ENCODE measurements at regions not wholly inside any gene's neighbourhood (a gene's known extent, or its start where the extent isn't known, plus 50 kb on each side); places are given as distances from the start of the nearest gene placed in this dataset.

- H3K27ac ChIP-seq (ENCODE audit: extremely low read length, insufficient read depth, low read length): no peak overlapping the region
- H3K36me3 ChIP-seq (replicated peaks in 1 of 2; ENCODE audit: control insufficient read depth in 1 of 2, insufficient read depth in 2 of 2, low read length in 2 of 2): no peaks in the 10 kb centered on the region
- H3K79me2 ChIP-seq (ENCODE audit: insufficient read depth, low read length): no peaks in the 10 kb centered on the region
- H3K27me3 ChIP-seq (ENCODE audit: control insufficient read depth in 1 of 2, insufficient read depth in 2 of 2, low read length in 2 of 2): peaks cover 32 to 94% of the 10 kb centered on the region in 2 experiments
- ATAC-seq (no peak), FAIRE-seq (no peak), DNase-seq (ENCODE audit: low spot score) (no peak)
- CTCF ChIA-PET (ENCODE audit: low intra/inter-chr PET ratio, low total read pairs): no interaction called here
- intact Hi-C loops (cut with micrococcal nuclease; ENCODE audit: unreplicated experiment) (no loop called here), in situ Hi-C loops (cut with HindIII; ENCODE audit: extremely low pct_ligation_motif_present, low pct_unique_long_range_greater_than_20kb) (no loop called here)
- H3K4me3 ChIP-seq (replicated peaks in 1 of 3; ENCODE audit: insufficient read depth in 1 of 3, low read depth in 2 of 3, low read length in 3 of 3): no peak overlapping the region
- 20% methylated on average over 3 of the region's 3 CpGs for WGBS (ENCODE audit: low lambda C conversion rate)
- H3K9me3 ChIP-seq (ENCODE audit: low read length): no peaks in the 10 kb centered on the region
- H4K20me1 ChIP-seq (ENCODE audit: insufficient read depth, low read length): peaks cover 3% of the 10 kb centered on the region; the same call in 1 of the 2 replicates
- POLR2A ChIA-PET: no interaction called here
- no TSS peak for BruUV-seq (replicated peaks)
- TF ChIP-seq ZNF75D (CRISPR knock-in tag; IDR thresholded peaks at IDR 0.05; ENCODE audit: borderline replicate concordance): no peak
- no peaks in the 10 kb centered on the region for H3K4me1 ChIP-seq (ENCODE audit: insufficient read depth, low read length)
- no peak overlapping the region for H3K9ac ChIP-seq (ENCODE audit: insufficient read depth, low read depth, low read length)
- H2AFZ ChIP-seq (ENCODE audit: low read length): no peak overlapping the region
- H3K4me2 ChIP-seq (ENCODE audit: low read depth, low read length): no peak overlapping the region
Measured at GRCh38 chr17:79412886-79413390, 197.9 kb downstream of the RBFOX3 start.

GRCh38 chr17:79412110-79412509 is 198.7 kb downstream of the RBFOX3 start:
- H3K79me2 ChIP-seq (ENCODE audit: insufficient read depth, low read length): no peaks in the 10 kb centered on the region
- CTCF ChIA-PET (ENCODE audit: low intra/inter-chr PET ratio, low total read pairs): no interaction called here
- no peak overlapping the region for H3K4me2 ChIP-seq (ENCODE audit: low read depth, low read length)
- intact Hi-C loops (cut with micrococcal nuclease; ENCODE audit: unreplicated experiment) (no loop called here), in situ Hi-C loops (cut with HindIII; ENCODE audit: extremely low pct_ligation_motif_present, low pct_unique_long_range_greater_than_20kb) (no loop called here)
- FAIRE-seq (no peak), DNase-seq (ENCODE audit: low spot score) (no peak), ATAC-seq (no peak)
- peaks cover 3% of the 10 kb centered on the region; the same call in 1 of the 2 replicates for H4K20me1 ChIP-seq (ENCODE audit: insufficient read depth, low read length)
- H3K9me3 ChIP-seq (ENCODE audit: low read length): no peaks in the 10 kb centered on the region
- WGBS (ENCODE audit: low lambda C conversion rate): 11% methylated on average over 3 of the region's 3 CpGs
- POLR2A ChIA-PET: no interaction called here
- no peak overlapping the region for H2AFZ ChIP-seq (ENCODE audit: low read length)
- peaks cover 33 to 94% of the 10 kb centered on the region in 2 experiments for H3K27me3 ChIP-seq (ENCODE audit: control insufficient read depth in 1 of 2, insufficient read depth in 2 of 2, low read length in 2 of 2)
- H3K36me3 ChIP-seq (replicated peaks in 1 of 2; ENCODE audit: control insufficient read depth in 1 of 2, insufficient read depth in 2 of 2, low read length in 2 of 2): no peaks in the 10 kb centered on the region
- H3K4me3 ChIP-seq (replicated peaks in 1 of 3; ENCODE audit: insufficient read depth in 1 of 3, low read depth in 2 of 3, low read length in 3 of 3): no peak overlapping the region
- H3K4me1 ChIP-seq (ENCODE audit: insufficient read depth, low read length): no peaks in the 10 kb centered on the region
- H3K9ac ChIP-seq (ENCODE audit: insufficient read depth, low read depth, low read length): no peak overlapping the region
- no peak overlapping the region for H3K27ac ChIP-seq (ENCODE audit: extremely low read length, insufficient read depth, low read length)
- BruUV-seq (replicated peaks): no TSS peak
- TF ChIP-seq KLF15 (CRISPR knock-in tag; IDR thresholded peaks at IDR 0.05; ENCODE audit: borderline replicate concordance): no peak
- TF ChIP-seq FOXK2 (IDR thresholded peaks at IDR 0.05): peak; percentile 3; the same call in 1 of the 2 replicates
- no peak for TF ChIP-seq NFYC (CRISPR knock-in tag; IDR thresholded peaks at IDR 0.05)
- no peak for TF ChIP-seq NFE2 (CRISPR knock-in tag; IDR thresholded peaks at IDR 0.05)
- TF ChIP-seq ZSCAN25 (CRISPR knock-in tag; IDR thresholded peaks at IDR 0.05): no peak
- TF ChIP-seq RBFOX2 (IDR thresholded peaks at IDR 0.05; ENCODE audit: low read depth, low read length): no peak
- 0 out of 2 replicates have a peak, but pooled peaks have one; percentile 28 for TF ChIP-seq HOXA9 (CRISPR knock-in tag; IDR thresholded peaks at IDR 0.05; ENCODE audit: borderline replicate concordance)
- TF ChIP-seq SMYD3 (CRISPR knock-in tag; IDR thresholded peaks at IDR 0.05): no peak
- TF ChIP-seq, protein P1, sequence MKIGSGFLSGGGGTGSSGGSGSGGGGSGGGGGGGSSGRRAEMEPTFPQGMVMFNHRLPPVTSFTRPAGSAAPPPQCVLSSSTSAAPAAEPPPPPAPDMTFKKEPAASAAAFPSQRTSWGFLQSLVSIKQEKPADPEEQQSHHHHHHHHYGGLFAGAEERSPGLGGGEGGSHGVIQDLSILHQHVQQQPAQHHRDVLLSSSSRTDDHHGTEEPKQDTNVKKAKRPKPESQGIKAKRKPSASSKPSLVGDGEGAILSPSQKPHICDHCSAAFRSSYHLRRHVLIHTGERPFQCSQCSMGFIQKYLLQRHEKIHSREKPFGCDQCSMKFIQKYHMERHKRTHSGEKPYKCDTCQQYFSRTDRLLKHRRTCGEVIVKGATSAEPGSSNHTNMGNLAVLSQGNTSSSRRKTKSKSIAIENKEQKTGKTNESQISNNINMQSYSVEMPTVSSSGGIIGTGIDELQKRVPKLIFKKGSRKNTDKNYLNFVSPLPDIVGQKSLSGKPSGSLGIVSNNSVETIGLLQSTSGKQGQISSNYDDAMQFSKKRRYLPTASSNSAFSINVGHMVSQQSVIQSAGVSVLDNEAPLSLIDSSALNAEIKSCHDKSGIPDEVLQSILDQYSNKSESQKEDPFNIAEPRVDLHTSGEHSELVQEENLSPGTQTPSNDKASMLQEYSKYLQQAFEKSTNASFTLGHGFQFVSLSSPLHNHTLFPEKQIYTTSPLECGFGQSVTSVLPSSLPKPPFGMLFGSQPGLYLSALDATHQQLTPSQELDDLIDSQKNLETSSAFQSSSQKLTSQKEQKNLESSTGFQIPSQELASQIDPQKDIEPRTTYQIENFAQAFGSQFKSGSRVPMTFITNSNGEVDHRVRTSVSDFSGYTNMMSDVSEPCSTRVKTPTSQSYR (CRISPR knock-in tag; IDR thresholded peaks at IDR 0.05; ENCODE audit: borderline replicate concordance): no peak
- TF ChIP-seq, protein P2, sequence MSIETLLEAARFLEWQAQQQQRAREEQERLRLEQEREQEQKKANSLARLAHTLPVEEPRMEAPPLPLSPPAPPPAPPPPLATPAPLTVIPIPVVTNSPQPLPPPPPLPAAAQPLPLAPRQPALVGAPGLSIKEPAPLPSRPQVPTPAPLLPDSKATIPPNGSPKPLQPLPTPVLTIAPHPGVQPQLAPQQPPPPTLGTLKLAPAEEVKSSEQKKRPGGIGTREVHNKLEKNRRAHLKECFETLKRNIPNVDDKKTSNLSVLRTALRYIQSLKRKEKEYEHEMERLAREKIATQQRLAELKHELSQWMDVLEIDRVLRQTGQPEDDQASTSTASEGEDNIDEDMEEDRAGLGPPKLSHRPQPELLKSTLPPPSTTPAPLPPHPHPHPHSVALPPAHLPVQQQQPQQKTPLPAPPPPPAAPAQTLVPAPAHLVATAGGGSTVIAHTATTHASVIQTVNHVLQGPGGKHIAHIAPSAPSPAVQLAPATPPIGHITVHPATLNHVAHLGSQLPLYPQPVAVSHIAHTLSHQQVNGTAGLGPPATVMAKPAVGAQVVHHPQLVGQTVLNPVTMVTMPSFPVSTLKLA (IDR thresholded peaks at IDR 0.05): peak; percentile 98
- no peak for TF ChIP-seq ZFP91 (CRISPR knock-in tag; IDR thresholded peaks at IDR 0.05; ENCODE audit: borderline replicate concordance)
- no peak for TF ChIP-seq CEBPB (IDR thresholded peaks at IDR 0.05; ENCODE audit: borderline replicate concordance, low read depth, low read length)
- TF ChIP-seq ZNF619 (CRISPR knock-in tag; IDR thresholded peaks at IDR 0.05): no peak

Measured in HepG2 (cell line).